Ishikawa (cell line): ENCODE measurements at regions not wholly inside any gene's neighbourhood (a gene's known extent, or its start where the extent isn't known, plus 50 kb on each side); places are given as distances from the start of the nearest gene placed in this dataset.

Experiments used
- CEBPB ChIP-seq: IDR thresholded peaks from 2 replicates; pipeline ENCODE4 v1.6.1; 2012
- CREB1 ChIP-seq: IDR thresholded peaks from 2 replicates; pipeline ENCODE4 v1.6.1; 2012; ENCODE audit warnings: low read depth
- EGR1 ChIP-seq: IDR thresholded peaks from 2 replicates; pipeline ENCODE4 v1.6.1; 2012
- EP300 ChIP-seq: IDR thresholded peaks from 2 replicates; pipeline ENCODE4 v1.6.1; 2012; ENCODE audit warnings: borderline replicate concordance
- FOXM1 ChIP-seq: IDR thresholded peaks from 2 replicates; pipeline ENCODE4 v1.6.1; 2012; ENCODE audit warnings: low read depth, borderline replicate concordance
- NFIC ChIP-seq: IDR thresholded peaks from 2 replicates; pipeline ENCODE4 v1.6.1; 2012
- RAD21 ChIP-seq: IDR thresholded peaks from 2 replicates; pipeline ENCODE4 v1.6.1; 2012; ENCODE audit warnings: low read depth
- TAF1 ChIP-seq: IDR thresholded peaks from 2 replicates; pipeline ENCODE4 v1.6.1; 2012; ENCODE audit warnings: low read depth, mild to moderate bottlenecking
- TCF12 ChIP-seq: IDR thresholded peaks from 2 replicates; pipeline ENCODE4 v1.6.1; 2012; ENCODE audit warnings: low read depth
- TEAD4 ChIP-seq: IDR thresholded peaks from 2 replicates; pipeline ENCODE4 v1.6.1; 2012
- YY1 ChIP-seq: IDR thresholded peaks from 2 replicates; pipeline ENCODE4 v1.6.1; 2012; ENCODE audit warnings: low read depth
- ZBTB7A ChIP-seq: IDR thresholded peaks from 2 replicates; pipeline ENCODE4 v1.6.1; 2012; ENCODE audit warnings: low read depth
- TF ChIP-seq, protein P1 (sequence below): IDR thresholded peaks from 2 replicates; pipeline ENCODE4 v1.6.1; 2012
- TF ChIP-seq, protein P2 (sequence below): IDR thresholded peaks from 2 replicates; pipeline ENCODE4 v1.6.1; 2012; ENCODE audit warnings: low read depth, mild to moderate bottlenecking
- TF ChIP-seq, protein P3 (sequence below): IDR thresholded peaks from 2 replicates; pipeline ENCODE4 v1.6.1; 2012

DNA sequence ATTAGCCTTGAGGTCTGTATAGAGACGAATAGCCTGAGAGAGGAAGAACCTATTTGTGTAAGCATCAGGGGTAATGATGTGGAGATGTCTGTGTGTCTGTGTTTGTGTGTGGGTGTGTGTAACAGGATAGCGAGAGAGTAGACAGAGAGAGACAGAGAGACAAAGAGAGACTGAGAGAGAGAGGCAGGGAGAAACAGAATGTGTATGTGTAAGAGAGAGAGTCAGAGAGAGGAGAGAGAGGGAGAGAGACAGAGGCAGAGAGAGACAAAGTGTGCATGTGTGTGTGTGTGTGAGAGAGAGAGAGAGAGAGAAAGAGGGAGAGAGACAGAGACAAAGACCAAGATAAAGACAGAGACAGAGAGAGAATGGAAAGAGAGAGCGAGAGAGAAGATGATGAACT, 396.1 kb downstream of the PAX1 start:
- TF ChIP-seq NFIC = no peak
- TF ChIP-seq, protein P1, sequence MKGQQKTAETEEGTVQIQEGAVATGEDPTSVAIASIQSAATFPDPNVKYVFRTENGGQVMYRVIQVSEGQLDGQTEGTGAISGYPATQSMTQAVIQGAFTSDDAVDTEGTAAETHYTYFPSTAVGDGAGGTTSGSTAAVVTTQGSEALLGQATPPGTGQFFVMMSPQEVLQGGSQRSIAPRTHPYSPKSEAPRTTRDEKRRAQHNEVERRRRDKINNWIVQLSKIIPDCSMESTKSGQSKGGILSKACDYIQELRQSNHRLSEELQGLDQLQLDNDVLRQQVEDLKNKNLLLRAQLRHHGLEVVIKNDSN = no peak
- TF ChIP-seq YY1 = no peak
- no peak for TF ChIP-seq FOXM1
- TF ChIP-seq RAD21 = no peak
- TF ChIP-seq CEBPB = no peak
- no peak for TF ChIP-seq CREB1
- no peak for TF ChIP-seq EP300
- no peak for TF ChIP-seq TEAD4
- TF ChIP-seq TAF1 = no peak
- TF ChIP-seq, protein P2, sequence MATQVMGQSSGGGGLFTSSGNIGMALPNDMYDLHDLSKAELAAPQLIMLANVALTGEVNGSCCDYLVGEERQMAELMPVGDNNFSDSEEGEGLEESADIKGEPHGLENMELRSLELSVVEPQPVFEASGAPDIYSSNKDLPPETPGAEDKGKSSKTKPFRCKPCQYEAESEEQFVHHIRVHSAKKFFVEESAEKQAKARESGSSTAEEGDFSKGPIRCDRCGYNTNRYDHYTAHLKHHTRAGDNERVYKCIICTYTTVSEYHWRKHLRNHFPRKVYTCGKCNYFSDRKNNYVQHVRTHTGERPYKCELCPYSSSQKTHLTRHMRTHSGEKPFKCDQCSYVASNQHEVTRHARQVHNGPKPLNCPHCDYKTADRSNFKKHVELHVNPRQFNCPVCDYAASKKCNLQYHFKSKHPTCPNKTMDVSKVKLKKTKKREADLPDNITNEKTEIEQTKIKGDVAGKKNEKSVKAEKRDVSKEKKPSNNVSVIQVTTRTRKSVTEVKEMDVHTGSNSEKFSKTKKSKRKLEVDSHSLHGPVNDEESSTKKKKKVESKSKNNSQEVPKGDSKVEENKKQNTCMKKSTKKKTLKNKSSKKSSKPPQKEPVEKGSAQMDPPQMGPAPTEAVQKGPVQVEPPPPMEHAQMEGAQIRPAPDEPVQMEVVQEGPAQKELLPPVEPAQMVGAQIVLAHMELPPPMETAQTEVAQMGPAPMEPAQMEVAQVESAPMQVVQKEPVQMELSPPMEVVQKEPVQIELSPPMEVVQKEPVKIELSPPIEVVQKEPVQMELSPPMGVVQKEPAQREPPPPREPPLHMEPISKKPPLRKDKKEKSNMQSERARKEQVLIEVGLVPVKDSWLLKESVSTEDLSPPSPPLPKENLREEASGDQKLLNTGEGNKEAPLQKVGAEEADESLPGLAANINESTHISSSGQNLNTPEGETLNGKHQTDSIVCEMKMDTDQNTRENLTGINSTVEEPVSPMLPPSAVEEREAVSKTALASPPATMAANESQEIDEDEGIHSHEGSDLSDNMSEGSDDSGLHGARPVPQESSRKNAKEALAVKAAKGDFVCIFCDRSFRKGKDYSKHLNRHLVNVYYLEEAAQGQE = no peak
- no peak for TF ChIP-seq ZBTB7A
- TF ChIP-seq, protein P3, sequence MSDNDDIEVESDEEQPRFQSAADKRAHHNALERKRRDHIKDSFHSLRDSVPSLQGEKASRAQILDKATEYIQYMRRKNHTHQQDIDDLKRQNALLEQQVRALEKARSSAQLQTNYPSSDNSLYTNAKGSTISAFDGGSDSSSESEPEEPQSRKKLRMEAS = no peak
- TF ChIP-seq TCF12 = no peak
- TF ChIP-seq EGR1 = no peak

DNA sequence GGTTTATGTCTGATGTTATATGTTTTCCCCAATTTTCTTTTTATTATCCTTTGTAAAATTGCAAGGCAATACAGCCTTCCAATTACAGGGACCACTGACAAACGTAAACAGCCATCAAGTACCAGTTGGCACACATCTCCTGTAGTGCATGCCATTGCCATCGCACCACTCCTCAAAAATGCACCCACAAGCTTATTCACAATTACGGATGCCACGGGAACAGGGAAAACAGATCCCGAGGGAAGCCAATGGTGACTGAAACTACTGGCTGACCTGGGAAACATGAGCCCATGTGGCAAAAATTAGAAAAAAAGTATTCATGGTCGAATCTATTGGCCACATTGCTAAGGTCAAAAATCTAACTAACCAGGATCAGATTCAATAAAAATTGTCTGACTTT, 395.2 kb downstream of the PAX1 start:
- TF ChIP-seq CEBPB (no peak), TEAD4 (no peak), ZBTB7A (no peak)

DNA sequence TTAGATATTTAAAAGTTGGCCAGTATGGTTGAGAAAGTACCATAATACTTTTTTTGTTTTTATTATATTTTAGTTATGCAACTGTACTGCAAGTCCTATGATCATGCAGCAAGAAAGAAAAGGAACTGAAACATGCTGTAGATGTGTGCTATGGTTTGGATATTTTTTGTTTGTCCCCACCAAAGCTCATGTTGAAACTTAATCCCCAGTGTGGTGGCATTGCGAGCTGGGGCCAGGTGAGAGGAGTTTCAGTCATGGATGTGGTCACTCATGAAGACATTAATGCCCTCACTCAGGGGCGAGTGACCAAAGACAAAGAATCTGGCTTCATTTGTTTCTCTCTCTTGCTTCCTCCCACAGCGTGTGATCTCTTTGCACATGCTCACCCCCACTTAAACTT, 393.9 kb downstream of the PAX1 start:
- no peak for TF ChIP-seq TAF1
- no peak for TF ChIP-seq RAD21
- TF ChIP-seq, protein P2 = no peak
- TF ChIP-seq EP300 = no peak
- TF ChIP-seq FOXM1 = no peak
- no peak for TF ChIP-seq YY1
- TF ChIP-seq EGR1 = no peak
- no peak for TF ChIP-seq TCF12
- TF ChIP-seq, protein P3 = no peak
- TF ChIP-seq, protein P1 = no peak
- no peak for TF ChIP-seq CREB1
- no peak for TF ChIP-seq TEAD4
- TF ChIP-seq CEBPB = no peak
- no peak for TF ChIP-seq NFIC
- no peak for TF ChIP-seq ZBTB7A

DNA sequence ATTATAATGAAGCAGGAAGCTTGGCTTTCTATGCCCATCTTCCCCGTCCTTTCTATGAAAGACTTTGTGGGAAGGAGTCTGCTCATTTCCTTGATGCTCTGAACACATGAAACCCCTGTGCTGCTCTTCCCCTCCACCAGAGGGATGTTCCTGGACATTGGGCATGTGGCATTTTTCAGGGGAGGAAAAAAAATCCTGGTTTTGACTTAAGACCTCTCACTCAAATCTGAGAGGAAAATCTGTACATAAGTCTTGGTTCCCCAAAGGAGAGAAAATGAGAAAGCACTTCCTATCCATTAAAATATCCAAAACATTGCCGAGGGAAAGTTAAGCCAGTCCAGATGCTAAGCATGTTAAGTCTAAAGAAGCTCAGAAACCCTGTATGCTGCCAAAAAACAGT, 393.0 kb downstream of the PAX1 start:
- TF ChIP-seq TAF1 = no peak
- no peak for TF ChIP-seq EGR1
- no peak for TF ChIP-seq ZBTB7A
- no peak for TF ChIP-seq TCF12
- TF ChIP-seq, protein P3 = no peak
- TF ChIP-seq, protein P1 = no peak
- TF ChIP-seq, protein P2 = no peak
- TF ChIP-seq RAD21 = no peak
- no peak for TF ChIP-seq FOXM1
- no peak for TF ChIP-seq TEAD4
- TF ChIP-seq EP300 = no peak
- no peak for TF ChIP-seq CEBPB
- TF ChIP-seq NFIC = no peak
- no peak for TF ChIP-seq YY1
- no peak for TF ChIP-seq CREB1
